Adrenal gland (tissue), 5 donors: ENCODE measurements at regions not wholly inside any gene's neighbourhood (a gene's known extent, or its start where the extent isn't known, plus 50 kb on each side); places are given as distances from the start of the nearest gene placed in this dataset.

Source experiments
- POLR2A ChIP-seq, 2 donors: fragments of 450-650 bp; IDR thresholded peaks; one replicate each; pipeline ENCODE4 v1.6.1; 2017; ENCODE audit warnings: antibody characterized with exemption in 2 of 2, mild to moderate bottlenecking in 2 of 2, moderate library complexity in 1 of 2
- TF ChIP-seq, protein P1 (sequence below), 6 experiments: fragments of 450-650 bp in 4 of 6; fragments of 200-600 bp in 2 of 6; sonication (generic) in 1 of 6; IDR thresholded peaks; 1 replicate in 5 of 6; 2 replicates in 1 of 6; pipeline versions ENCODE4 v1.5.1 to v1.8.0; 2016 to 2021; ENCODE audit warnings: antibody characterized with exemption in 6 of 6, mild to moderate bottlenecking in 2 of 6, moderate library complexity in 1 of 6
- donor health status: DM: no; HTN: no; CAD: no.

DNA sequence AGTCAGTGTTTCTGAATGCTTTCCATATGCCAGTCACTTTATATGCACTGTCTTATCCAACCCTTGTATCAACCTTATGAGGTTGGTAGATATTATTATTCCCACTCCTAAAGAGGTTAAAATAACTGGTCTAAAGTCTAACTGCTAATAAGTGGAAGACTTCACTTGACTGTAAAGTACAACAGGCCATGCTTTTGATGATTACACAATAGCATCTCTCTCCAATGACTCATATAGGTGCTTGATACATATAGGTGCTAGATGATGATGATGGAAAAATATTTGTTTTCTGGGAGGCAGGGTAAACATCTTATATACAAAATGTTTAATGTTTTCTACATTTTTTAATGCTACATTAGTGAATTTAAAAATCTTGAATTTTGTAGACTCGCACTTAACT lies 75.9 kb upstream of the NR3C1 start:
- no peak for TF ChIP-seq POLR2A (IDR thresholded peaks at IDR 0.05)
- TF ChIP-seq, protein P1, sequence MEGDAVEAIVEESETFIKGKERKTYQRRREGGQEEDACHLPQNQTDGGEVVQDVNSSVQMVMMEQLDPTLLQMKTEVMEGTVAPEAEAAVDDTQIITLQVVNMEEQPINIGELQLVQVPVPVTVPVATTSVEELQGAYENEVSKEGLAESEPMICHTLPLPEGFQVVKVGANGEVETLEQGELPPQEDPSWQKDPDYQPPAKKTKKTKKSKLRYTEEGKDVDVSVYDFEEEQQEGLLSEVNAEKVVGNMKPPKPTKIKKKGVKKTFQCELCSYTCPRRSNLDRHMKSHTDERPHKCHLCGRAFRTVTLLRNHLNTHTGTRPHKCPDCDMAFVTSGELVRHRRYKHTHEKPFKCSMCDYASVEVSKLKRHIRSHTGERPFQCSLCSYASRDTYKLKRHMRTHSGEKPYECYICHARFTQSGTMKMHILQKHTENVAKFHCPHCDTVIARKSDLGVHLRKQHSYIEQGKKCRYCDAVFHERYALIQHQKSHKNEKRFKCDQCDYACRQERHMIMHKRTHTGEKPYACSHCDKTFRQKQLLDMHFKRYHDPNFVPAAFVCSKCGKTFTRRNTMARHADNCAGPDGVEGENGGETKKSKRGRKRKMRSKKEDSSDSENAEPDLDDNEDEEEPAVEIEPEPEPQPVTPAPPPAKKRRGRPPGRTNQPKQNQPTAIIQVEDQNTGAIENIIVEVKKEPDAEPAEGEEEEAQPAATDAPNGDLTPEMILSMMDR (IDR thresholded peaks at IDR 0.05) = no peak
